GM19455 (cell line): ENCODE measurements at regions not wholly inside any gene's neighbourhood (a gene's known extent, or its start where the extent isn't known, plus 50 kb on each side); places are given as distances from the start of the nearest gene placed in this dataset.
A peak's percentile ranks its signal among the peaks of the same experiment; 100 is the strongest.
"Not testable (repeated sequence)": the region's sequence is repeated elsewhere in the genome, so short reads cannot be mapped to it uniquely, and the experiment has no call there.

Experiments used
- ATAC-seq: cut with Tn5 transposase; IDR thresholded peaks from one replicate; pipeline ENCODE4 v1.9.1; 2021; ENCODE audit not compliant: unreplicated experiment

DNA sequence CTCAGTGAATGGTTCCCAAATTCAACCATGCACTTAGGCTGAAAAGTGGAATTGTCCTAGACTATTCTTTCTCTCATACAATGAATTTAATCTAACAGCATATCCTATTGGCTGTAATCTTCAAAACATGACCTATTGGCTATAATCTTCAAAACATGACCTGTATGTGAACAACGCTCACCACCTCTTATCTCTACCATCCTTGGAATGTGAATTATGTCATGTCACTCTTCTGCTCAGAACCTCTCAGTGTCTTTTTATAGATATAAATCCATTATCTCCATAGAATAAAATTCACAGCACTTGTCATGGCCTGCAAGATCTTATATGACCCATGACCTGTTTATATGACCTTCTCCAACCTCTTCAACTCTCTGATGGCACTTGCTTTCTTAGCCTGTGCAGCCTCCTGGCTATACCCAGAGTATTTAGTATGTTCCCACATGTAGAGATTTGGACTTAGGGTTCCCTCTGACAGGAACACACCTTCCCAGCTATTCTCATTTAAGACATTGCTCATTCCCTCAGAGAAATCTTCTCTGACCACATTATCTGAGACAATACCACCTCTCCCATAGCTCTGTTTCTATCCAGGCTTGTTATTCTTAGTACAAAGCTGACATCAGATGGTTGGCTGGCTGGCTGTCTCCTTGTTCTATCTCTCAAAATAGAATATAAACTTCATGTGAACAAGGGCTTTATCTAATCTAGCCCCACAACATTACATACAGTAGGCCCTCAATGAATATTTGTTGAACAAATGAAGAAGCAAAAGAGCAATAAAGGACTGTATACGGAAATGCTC lies 275.0 kb upstream of the PREP start:
- ATAC-seq: no peak

DNA sequence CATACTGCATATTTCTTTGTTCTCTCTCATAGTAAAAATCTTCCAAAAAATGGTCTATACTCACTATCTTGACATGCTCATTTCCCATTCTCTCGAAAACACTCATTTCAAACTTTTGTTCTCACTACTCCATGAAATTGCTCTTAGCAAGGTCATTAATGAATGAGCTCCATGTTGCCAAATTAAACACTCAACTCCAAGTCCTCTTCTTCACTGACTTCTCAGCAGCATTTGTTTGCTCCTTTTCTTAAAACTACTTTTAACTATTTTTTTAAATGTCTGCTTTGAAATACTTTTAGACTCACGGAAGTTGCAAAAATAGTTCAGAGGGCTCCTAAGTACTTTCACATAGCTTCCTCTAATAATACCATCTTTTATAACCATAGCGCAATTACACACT lies 274.0 kb upstream of the PREP start:
- no peak for ATAC-seq

DNA sequence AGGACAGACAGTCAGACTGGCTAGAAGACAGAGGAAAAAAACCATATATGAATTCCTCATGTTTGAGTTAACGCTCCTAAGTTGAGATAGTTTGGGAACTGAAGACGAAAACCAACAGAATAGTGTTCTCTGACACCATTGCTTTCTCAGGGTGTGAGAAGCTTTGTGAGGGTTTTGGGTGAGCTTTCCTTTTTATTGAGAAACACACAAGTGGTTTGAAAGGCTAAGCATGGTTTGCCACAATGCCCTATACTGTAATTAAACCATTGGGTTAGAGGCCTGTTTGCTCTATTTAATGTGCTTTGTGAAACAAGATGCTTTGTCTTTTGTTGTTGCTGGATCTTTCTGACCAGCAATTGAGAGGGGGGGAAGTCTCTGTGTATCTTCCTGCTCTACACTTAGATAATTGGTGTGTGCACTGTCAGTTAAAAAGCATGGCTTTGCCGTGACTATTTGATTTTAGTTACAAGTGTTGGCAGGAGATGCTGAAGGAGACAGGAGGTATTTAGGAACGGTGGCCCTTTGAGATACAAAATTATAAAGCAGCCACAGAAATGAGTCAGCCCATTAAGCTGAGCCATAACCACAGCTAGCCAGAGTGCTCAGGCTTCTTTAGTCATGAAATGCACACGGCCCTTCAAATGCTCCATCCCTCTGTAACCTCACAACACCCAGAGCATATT lies 273.0 kb upstream of the PREP start:
- ATAC-seq: no peak

DNA sequence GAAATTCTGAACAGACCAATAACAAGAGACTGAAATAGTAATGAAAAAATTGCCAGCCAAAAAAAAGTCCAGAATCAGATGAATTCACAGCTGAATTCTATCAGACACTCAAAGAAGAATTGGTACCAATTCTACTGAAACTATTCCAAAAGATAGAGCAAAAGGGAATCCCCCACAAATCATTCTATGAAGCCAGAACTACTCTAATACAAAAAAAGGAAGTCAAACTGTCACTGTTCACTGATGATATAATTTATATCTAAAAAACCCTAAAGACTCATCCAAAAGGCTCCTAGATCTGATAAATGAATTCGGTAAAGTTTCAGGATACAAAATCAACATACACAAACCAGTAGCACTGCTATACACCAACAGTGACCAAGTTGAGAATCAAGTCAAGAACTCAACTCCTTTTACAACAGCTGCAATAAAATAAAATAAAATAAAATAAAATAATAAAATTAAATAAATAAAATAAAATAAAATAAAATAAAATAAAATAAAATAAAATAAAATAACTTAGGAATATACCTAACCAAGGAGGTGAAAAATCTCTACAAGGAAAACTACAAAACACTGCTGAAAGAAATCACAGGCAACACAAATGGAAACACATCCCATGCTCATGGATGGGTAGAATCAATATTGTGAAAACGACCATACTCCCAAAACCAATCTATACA lies 270.1 kb upstream of the PREP start:
- ATAC-seq: not testable (repeated sequence)

DNA sequence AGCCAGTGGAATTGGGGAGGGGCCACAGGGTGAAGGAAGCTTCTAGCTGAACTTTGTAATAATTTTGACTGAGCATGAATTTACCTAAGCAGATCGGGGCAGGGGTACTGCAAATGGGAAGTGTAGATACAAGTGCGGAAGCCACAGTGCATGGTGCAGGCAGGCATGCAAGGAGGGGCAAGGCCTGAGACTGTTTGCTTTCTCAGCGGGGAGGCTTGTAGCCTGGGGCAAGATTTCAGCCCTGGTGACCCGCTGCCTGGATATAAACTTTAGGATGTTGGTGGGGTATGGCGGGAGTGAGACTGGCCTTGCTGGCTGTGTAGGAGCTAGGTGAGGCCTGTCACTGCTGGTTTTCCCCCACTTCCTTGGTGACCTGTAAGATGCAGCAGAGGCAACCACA lies 266.4 kb upstream of the PREP start:
- no peak for ATAC-seq

DNA sequence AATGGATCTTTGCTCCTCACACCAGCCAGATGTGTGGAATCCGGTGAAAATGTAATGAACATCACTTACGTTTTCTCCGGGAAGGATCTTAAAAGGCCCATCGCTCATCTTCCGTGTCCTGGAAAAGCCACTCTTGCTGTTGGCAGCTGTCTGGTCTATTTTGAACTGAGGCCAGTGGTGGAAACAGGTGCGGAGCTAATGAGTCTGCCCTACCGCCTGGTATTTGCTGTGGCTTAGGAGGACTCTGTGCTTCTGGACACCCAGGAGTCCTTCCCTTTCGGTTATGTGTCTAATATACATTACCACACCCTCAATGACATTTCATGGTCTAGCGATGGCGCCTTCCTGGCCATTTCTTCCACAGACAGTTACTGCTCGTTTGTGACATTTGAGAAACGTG lies 264.2 kb upstream of the PREP start:
- ATAC-seq: no peak

DNA sequence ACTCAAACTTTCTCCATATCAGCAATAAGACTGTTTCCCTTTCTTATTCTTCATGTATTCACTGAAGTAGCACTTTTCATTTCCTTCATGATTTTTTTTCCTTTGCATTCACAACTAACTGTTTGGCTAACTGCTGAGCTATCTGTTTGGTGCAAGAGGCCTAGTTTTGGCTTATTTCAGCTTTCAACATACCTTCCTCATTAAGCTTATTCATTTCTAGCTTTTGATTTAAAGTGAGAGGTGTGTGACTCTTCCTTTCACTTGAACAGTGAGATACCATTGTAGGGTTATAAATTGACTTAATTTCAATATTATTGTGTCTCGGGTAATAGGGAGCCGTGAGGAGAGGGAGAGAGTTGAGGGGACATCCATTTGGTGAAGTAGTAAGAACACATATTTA lies 262.0 kb upstream of the PREP start:
- ATAC-seq: no peak

DNA sequence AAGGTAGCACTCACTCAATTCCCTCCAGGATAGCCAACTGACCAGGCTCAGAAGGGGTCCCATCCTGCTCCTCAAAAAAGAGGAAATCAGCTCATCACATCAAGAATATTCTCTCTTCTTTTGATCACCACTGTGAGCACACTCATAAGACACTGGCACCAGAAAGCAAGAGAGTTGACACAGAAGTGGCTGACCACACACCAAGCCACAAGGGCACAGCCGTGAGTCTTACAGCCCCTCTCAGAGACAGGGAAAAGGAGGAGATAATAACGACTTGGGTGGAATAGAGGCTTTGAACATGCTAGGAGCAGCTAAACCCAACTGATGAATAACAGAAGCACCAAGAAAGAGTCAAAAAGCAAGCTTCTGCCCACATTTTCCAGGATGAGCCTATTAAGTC lies 249.1 kb upstream of the PREP start:
- no peak for ATAC-seq

DNA sequence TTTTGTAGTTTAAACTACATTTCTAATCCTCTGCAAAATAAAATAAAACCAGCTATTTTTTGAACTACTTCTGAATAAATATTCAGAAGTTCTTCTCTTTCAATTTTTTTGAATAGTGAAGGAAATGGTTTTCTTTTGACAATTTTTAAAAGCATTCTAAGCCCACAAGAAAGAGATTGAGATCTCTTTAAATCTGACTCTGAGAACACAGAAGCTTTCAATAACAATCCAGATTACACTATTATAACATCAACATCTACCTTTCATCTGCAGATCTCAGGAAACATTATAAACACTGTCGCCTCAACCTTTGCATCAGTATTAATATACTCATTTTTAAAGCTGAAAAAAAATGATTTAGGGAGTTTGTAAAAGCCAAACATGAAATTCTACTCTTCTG lies 247.5 kb upstream of the PREP start:
- no peak for ATAC-seq

DNA sequence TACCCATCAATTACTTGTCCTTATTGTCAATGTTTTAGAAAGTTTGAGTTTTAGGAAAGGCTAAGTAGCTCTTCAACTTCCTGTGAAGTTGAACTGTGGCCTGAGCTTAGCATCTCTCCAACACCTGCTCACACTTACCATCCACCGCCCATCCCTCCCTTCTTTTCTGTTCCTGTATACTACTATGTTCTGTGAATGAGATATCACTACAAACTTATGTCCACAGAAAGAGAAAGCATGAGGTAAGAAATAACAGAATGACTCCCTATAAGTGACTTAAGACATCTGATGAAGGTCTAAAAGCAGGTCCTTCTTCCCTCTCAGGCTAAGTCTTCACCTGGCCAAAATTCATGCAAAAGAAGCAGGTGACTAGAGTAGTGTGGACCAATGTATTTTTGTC lies 246.3 kb upstream of the PREP start:
- no peak for ATAC-seq

DNA sequence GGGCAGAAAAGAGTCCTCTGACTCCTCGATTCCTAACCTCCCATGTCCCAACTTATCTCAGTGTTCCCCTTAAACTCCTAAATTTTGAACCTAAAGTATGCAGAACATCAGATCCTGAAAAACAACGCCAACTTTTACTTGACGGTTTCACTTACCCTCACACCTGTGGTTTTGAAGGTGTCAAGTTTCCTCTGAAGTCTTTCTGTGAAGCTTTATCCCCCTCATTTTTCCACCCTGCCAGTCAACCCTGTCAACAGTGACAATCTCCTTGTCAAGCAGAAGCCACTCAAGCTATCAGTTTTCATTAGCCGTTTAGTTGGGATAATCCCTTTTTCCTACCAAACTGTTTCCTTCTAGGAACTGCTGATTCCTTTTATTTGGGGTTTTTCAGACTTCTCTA lies 245.4 kb upstream of the PREP start:
- ATAC-seq: no peak

DNA sequence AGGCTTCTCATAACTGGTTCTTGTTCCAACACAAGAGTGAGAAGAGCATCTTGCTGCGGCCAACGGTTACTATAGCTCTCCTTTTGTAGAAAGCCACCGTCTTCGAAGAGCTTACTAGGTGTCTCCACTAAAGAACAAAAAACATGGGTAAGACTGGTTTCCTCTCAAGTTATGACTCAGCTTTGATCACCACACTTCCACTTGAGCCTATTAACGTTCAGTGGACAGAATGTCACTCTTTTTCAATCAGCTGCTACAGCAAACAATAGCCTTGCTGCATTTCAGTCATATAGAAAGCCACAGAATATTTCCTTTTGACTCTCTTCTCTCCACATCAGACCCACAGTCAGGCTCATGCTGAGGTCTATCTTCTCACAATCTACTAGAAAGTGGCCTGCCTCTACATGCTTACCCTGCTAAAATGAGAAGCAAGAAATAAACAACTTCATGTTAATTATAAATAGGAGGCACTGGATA lies 243.5 kb upstream of the PREP start:
- peak; percentile 92 for ATAC-seq

DNA sequence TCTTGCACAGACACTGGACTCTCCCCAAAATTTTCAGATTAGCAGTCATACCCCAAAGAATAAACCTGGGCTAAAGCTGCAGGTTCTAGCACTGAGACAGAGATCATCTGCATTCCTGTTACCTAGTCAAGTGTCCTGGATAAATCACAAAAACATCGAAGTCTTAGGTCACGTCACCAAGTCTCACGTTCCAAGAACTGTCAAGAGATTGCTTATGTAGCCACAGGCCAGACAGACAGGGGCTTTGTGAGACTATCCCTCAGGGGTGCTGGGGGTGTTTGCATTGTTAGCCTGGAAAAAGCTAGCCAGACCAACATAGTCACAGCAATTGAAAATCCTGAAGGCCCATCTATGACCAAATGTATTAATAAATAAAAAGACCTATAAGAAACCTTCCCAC lies 243.1 kb upstream of the PREP start:
- no peak for ATAC-seq

DNA sequence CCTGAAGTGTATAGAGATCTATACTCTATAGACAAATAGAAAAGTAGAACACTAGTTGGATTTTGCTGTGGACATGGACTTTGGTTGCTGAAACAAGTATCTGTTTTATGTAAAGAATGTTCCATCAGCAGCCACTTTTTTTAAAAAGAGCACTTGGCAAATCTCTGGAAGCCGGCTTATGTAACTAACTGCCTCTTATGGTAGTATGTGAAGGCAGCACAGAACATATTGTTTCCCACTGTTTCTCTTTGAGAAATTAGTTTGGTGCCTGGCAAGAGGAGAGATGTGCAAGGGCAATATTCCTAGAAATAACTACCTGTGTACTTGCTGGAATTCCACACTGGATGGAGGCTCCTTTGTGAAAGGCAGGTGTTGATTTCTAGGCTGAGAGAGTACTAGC lies 242.3 kb upstream of the PREP start:
- no peak for ATAC-seq

DNA sequence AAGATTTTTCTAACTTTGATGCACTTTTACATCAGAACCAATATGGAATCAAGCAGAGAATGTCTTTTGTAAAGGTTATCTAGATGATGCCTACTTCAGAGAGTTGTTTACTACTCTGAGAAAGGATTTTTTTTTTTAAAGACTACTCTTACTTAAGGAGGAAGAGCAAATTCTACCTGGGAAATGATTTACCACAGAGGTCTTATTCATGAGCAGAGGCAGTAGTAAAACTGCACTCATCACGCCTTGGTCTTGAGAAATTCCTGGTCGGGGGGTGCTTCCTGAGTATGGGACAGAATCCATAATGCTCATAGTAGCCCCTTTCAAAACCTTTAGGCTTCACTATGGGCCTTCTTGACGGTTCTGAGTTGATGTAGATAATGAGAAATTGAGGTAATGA lies 241.8 kb upstream of the PREP start:
- ATAC-seq: no peak

DNA sequence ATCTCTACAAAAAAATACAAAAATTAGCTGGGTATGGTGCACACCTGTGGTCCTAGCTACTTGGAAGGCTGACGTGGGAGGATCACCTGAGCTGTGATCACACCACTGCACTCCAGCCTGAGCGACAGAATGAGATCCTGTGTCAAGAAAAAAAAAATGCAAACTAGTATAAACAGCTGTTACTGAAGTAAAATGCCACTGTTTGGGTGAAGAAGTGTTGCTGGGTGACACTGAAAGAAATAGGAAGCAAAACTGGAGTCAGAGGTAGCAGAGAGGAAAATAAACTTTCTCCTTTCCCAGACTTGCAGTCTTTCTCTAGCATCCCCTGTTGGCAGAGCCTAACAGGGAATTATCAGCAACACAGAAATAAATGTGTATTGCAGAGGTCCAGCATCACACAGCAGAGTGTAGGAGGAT lies 241.2 kb upstream of the PREP start:
- no peak for ATAC-seq

DNA sequence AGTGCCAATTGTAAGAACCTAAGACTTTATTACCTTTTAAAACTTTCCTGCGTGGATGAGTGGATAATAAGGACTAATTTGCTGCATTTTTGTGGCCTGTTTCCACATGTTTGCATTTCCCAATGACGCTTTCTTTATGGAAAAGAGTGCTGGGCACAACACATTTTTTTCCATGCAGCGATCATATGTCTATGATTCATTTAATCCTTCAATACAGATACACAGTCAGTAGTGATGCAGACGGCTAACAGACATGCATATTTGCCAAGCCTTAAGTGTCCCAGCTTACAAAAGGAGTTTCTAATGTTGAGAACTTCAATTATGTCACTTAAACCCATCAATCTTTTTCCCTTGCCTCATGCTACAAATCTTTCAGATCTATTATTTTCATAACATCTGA lies 239.8 kb upstream of the PREP start:
- no peak for ATAC-seq

DNA sequence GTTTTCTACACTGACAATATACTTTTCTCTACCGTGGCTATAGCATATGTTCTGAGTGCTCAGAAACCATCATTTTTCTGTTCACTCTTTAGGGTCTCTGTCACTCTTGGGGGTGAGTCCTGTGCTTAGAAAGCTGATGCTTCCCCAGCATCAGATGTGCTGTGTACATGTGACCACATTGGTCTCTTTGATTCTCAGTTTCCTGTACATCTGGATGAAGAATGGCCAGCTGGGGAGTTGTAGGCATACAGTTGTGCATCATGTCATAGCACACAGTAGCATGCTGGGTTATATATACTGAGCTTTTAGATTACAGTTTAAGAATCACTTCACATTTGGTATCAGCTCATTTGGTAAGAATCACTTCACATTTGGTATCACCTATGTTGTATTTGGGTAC lies 238.6 kb upstream of the PREP start:
- no peak for ATAC-seq

DNA sequence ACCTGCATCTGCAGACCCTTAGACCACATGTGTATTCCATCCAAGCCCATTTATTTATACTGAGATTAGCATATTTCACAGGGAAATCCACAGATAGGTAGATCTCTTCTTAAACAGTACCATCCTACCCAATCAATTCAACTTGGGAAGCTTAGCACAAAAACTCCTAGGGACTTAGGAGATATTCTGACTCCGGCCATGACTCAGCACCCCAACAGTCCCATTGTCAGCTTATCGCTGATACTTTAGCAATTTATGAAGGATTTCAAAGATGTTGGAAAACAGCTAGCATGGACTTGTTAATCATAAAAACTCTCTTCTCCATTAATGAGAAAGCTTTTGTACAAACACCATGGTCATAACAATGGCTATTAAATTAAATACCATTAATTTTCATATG lies 236.2 kb upstream of the PREP start:
- ATAC-seq: no peak

DNA sequence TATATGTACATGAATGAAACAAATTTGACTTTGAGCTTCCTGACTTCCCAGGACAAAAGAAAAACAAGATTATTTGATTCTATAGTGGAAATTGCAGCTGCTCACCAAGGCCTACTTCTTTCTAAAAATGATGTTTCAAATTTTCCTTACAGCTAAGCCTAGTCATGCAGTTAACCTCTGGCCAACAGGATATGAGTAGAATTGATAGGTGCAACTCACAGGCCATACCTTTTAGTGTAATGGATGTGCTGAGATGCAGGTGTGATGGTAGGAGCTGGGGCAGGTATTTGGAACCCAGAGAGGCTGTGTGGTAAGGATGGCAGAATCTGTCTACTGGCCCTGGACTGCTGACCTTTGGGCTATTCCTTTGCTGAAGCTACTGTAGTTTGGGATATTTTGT lies 230.9 kb upstream of the PREP start:
- ATAC-seq: no peak

DNA sequence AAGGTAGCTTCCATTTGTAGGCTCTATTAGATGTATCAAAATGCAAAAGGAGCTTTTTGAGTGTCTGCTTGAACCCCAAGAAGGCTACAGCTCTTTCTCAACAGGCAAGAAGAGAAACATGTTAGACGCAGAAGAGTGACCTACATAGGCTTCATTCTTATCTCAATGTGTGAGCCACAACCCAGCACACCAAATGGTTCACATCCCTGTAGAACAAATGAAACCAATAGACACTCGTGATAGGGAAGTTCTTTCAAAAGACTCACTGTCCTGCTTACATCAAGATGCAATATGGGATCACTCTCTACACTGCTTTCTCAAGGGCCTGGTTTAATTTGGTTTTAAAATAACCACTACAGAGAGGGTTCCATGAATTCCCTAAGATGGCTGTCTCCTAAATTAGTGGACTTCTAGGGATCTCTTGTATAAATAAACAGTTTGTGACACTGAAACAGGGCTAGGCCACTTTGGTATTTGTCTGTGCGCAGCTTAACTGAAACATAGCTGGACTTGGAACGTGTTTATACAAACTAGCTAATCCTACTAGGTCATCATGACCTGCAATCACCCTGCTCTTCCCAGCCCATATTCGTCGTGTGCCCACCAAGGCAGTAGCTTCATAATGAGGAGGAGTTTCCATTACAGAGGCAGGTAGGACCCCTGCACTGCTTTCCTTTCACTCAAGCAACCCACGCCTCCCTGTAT lies 225.4 kb upstream of the PREP start:
- ATAC-seq: no peak
